IMR-90 (cell line): ENCODE measurements at regions not wholly inside any gene's neighbourhood (a gene's known extent, or its start where the extent isn't known, plus 50 kb on each side); places are given as distances from the start of the nearest gene placed in this dataset.

ENCODE experiments used
- ATAC-seq: fragments of 200-7000 bp; cut with Tn5 transposase; 2 replicates; pipeline ENCODE4 v1.9.1; 2020; ENCODE audit warnings: low read depth, mild to moderate bottlenecking, moderate library complexity
- BruUV-seq: library from RNA; stranded (reverse); fragments of 400-500 nt; replicated peaks from 2 replicates; lab custom pipeline; 2021; lab: Mats Ljungman, UMichigan
- CTCF ChIA-PET: fragments of 300-600 bp; formaldehyde crosslinking; extraction: SDS; loops from one replicate; lab custom pipeline; 2021; ENCODE audit warnings: antibody characterized with exemption; lab: Yijun Ruan, JAX
- POLR2A ChIA-PET: fragments of 300-600 bp; sonication (Branson Sonifier 250); formaldehyde crosslinking; loops from one replicate; lab custom pipeline; 2022; ENCODE audit warnings: antibody characterized with exemption; ENCODE audit not compliant: unreplicated experiment; lab: Charles Lee
- DNase-seq: peaks from one replicate; pipeline ENCODE4 v3.0.0; 2013
- H2AFZ ChIP-seq: replicated peaks from 2 replicates; pipeline ENCODE3; 2013; ENCODE audit warnings: low read length, mild to moderate bottlenecking; ENCODE audit not compliant: poor library complexity
- H2AK5ac ChIP-seq: 2 replicates; pipeline ENCODE4 v1.6.1; 2013; ENCODE audit warnings: low read depth, low read length, inconsistent platforms
- H2AK9ac ChIP-seq: replicated peaks from 2 replicates; pipeline ENCODE3; 2013; ENCODE audit warnings: mild to moderate bottlenecking, low read depth, low read length, moderate library complexity; ENCODE audit not compliant: poor library complexity
- H2BK120ac ChIP-seq: 2 replicates; pipeline ENCODE4 v1.6.1; 2013; ENCODE audit warnings: low read depth, low read length, inconsistent platforms
- H2BK15ac ChIP-seq: 3 replicates; pipeline ENCODE4 v1.6.1; 2013; ENCODE audit warnings: low read depth, low read length, inconsistent platforms
- H2BK20ac ChIP-seq: 2 replicates; pipeline ENCODE4 v1.6.1; 2013; ENCODE audit warnings: low read depth, mild to moderate bottlenecking, inconsistent platforms, low read length, moderate library complexity
- H2BK5ac ChIP-seq: 2 replicates; pipeline ENCODE4 v1.6.1; 2013; ENCODE audit warnings: mild to moderate bottlenecking, low read depth, low read length, inconsistent platforms; ENCODE audit not compliant: poor library complexity, severe bottlenecking
- H3K14ac ChIP-seq: replicated peaks from 2 replicates; pipeline ENCODE4 v1.6.1; 2013; ENCODE audit warnings: low read depth, low read length, inconsistent platforms
- H3K18ac ChIP-seq: 2 replicates; pipeline ENCODE4 v1.6.1; 2013; ENCODE audit warnings: low read depth, low read length, control low read depth
- H3K23ac ChIP-seq: 2 replicates; pipeline ENCODE4 v1.6.1; 2013; ENCODE audit warnings: low read depth, low read length, inconsistent platforms
- H3K27ac ChIP-seq: 2 replicates; pipeline ENCODE4 v1.5.1; 2013; ENCODE audit warnings: mild to moderate bottlenecking, control low read depth, low read length; ENCODE audit not compliant: insufficient read depth
- H3K27me3 ChIP-seq: 2 replicates; pipeline ENCODE4 v1.6.1; 2013; ENCODE audit warnings: low read length; ENCODE audit not compliant: control insufficient read depth, insufficient read depth
- H3K36me3 ChIP-seq: 2 replicates; pipeline ENCODE4 v1.6.1; 2013; ENCODE audit warnings: low read length, mixed read lengths; ENCODE audit not compliant: control insufficient read depth, insufficient read depth
- H3K4ac ChIP-seq: 2 replicates; pipeline ENCODE4 v1.6.1; 2013; ENCODE audit warnings: low read depth, low read length, inconsistent platforms
- H3K4me1 ChIP-seq: 2 replicates; pipeline ENCODE4 v1.6.1; 2013; ENCODE audit warnings: low read length, mixed read lengths; ENCODE audit not compliant: control insufficient read depth, insufficient read depth
- H3K4me2 ChIP-seq: 2 replicates; pipeline ENCODE4 v1.6.1; 2013; ENCODE audit warnings: low read depth, mild to moderate bottlenecking, control low read depth, low read length, moderate library complexity
- H3K4me3 ChIP-seq: 2 replicates; pipeline ENCODE4 v1.5.1; 2013; ENCODE audit warnings: low read depth, mild to moderate bottlenecking, control low read depth, low read length, moderate library complexity; ENCODE audit not compliant: insufficient read depth
- H3K56ac ChIP-seq: 2 replicates; pipeline ENCODE4 v1.6.1; 2013; ENCODE audit warnings: low read length, inconsistent platforms; ENCODE audit not compliant: insufficient read depth; ENCODE audit errors: extremely low read depth
- H3K79me1 ChIP-seq, 2 experiments: 2 replicates each; pipeline ENCODE4 v1.6.1; 2013; ENCODE audit warnings: low read length in 2 of 2, inconsistent platforms in 1 of 2, low read depth in 1 of 2
- H3K9ac ChIP-seq: 2 replicates; pipeline ENCODE4 v1.6.1; 2013; ENCODE audit warnings: low read depth, low read length, control low read depth
- H3K9me1 ChIP-seq: 2 replicates; pipeline ENCODE4 v1.6.1; 2013; ENCODE audit warnings: low read length, inconsistent platforms; ENCODE audit not compliant: insufficient read depth
- H3K9me3 ChIP-seq: 2 replicates; pipeline ENCODE4 v1.6.1; 2013; ENCODE audit warnings: low read length; ENCODE audit not compliant: control insufficient read depth, insufficient read depth
- H4K20me1 ChIP-seq: 2 replicates; pipeline ENCODE4 v1.6.1; 2013; ENCODE audit warnings: low read length, inconsistent platforms; ENCODE audit not compliant: insufficient read depth
- H4K5ac ChIP-seq: 2 replicates; pipeline ENCODE4 v1.6.1; 2013; ENCODE audit warnings: mild to moderate bottlenecking, low read depth, low read length, control low read depth
- H4K8ac ChIP-seq, 2 experiments: 2 replicates each; pipeline ENCODE4 v1.6.1; 2013; ENCODE audit warnings: low read depth in 2 of 2, low read length in 2 of 2, control low read depth in 1 of 2, inconsistent platforms in 1 of 2
- H4K91ac ChIP-seq: 2 replicates; pipeline ENCODE4 v1.6.1; 2013; ENCODE audit warnings: low read depth, low read length, inconsistent platforms; ENCODE audit not compliant: insufficient read depth
- CHD1 ChIP-seq: IDR thresholded peaks from 2 replicates; pipeline ENCODE4 v1.6.1; 2012; ENCODE audit warnings: low read depth, low read length, improper control_type of control experiment
- MAZ ChIP-seq: IDR thresholded peaks from 2 replicates; pipeline ENCODE4 v1.6.1; 2012; ENCODE audit warnings: low read depth, mild to moderate bottlenecking, low read length, improper control_type of control experiment, moderate library complexity, borderline replicate concordance
- NFE2L2 ChIP-seq: fragments of 150-350 bp; IDR thresholded peaks from 2 replicates; pipeline ENCODE4 v1.6.1; 2016; ENCODE audit warnings: low read depth, mild to moderate bottlenecking, low read length
- RCOR1 ChIP-seq: IDR thresholded peaks from 2 replicates; pipeline ENCODE4 v1.6.1; 2012; ENCODE audit warnings: mild to moderate bottlenecking, low read length, improper control_type of control experiment; ENCODE audit not compliant: insufficient replicate concordance
- SMC3 ChIP-seq: fragments of 150-350 bp; IDR thresholded peaks from 2 replicates; pipeline ENCODE4 v1.6.1; 2016; ENCODE audit warnings: low read depth, mild to moderate bottlenecking, antibody characterized with exemption, low read length, moderate library complexity
- WGBS, 2 experiments: methylation state at CpG; one replicate each; pipeline versions ENCODE4 v1.1.5 to v1.1.7; 2013; ENCODE audit warnings: missing lambda C conversion rate in 2 of 2; ENCODE audit not compliant: insufficient read length in 1 of 2; ENCODE audit errors: extremely low coverage in 2 of 2; 5-methylcytosine and 5-hydroxymethylcytosine counted together
- dilution Hi-C: fragments of 300-500 bp; cut with HindIII; formaldehyde crosslinking; loops from one replicate; pipeline ENCODE4 v1.14.3; 2018; ENCODE audit warnings: low sequenced_read_pairs; ENCODE audit not compliant: unreplicated experiment
- in situ Hi-C: fragments of 300-500 bp; cut with MboI; formaldehyde crosslinking; loops from 3 replicates; pipeline ENCODE4 v1.14.3; 2019; ENCODE audit warnings: low sequenced_read_pairs, inconsistent platforms, mixed read lengths
- intact Hi-C: fragments of 100-400 bp; cut with micrococcal nuclease; formaldehyde crosslinking; loops from 2 replicates; pipeline ENCODE4 v1.10.0; 2022
- TF ChIP-seq, protein P1 (sequence below): fragments of 150-350 bp; IDR thresholded peaks from 2 replicates; pipeline ENCODE4 v1.6.1; 2016; ENCODE audit warnings: low read depth, mild to moderate bottlenecking, low read length, moderate library complexity, borderline replicate concordance
- TF ChIP-seq, protein P2 (sequence below): conservative IDR thresholded peaks from 2 replicates; pipeline ENCODE4 v1.5.1; 2012; ENCODE audit warnings: mild to moderate bottlenecking, low read depth, low read length, improper control_type of control experiment

DNA sequence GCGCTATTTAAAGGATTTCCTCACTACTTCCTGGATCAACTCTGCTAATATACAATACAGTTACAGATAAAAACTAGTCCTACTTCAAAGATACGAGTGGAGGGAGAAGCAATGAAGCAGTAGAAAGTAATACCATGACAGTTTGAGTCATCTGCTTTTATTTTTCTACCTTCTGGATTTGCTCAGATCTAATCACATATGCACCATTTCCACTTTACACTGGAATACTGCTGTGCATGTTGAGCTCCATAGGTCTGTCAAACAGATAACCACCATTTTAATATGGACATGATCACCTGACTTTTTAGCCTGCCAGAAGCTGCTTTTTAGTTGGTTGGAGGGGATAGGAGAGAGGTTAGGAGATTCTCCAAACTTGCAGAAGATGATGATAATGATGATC, 92.5 kb downstream of the MMUT start:
- H3K9me1 ChIP-seq, result no peaks in the 10 kb centered on the region
- no peak overlapping the region for H4K5ac ChIP-seq
- H3K4me1 ChIP-seq, result no peaks in the 10 kb centered on the region
- no peak overlapping the region for H3K18ac ChIP-seq
- DNase-seq (no peak), ATAC-seq (no peak)
- H3K23ac ChIP-seq, result no peak overlapping the region
- H3K27ac ChIP-seq, result no peak overlapping the region
- in situ Hi-C loops (no loop called here), intact Hi-C loops (no loop called here), dilution Hi-C loops (no loop called here)
- H3K9me3 ChIP-seq, result peaks cover 2% of the 10 kb centered on the region; the same call in 1 of the 2 replicates
- WGBS, 2 experiments, result no CpG with 5 or more reads among the region's 2 CpGs
- CTCF ChIA-PET, result no interaction called here
- no peak overlapping the region for H3K4me2 ChIP-seq
- no peak overlapping the region for H3K4ac ChIP-seq
- no peak overlapping the region for H3K56ac ChIP-seq
- H2BK120ac ChIP-seq, result no peak overlapping the region
- H2BK15ac ChIP-seq, result no peak overlapping the region
- H4K91ac ChIP-seq, result no peak overlapping the region
- no peak overlapping the region for H2AFZ ChIP-seq
- H2AK9ac ChIP-seq, result no peak overlapping the region
- no peak overlapping the region for H2BK20ac ChIP-seq
- H3K27me3 ChIP-seq, result no peaks in the 10 kb centered on the region
- H3K14ac ChIP-seq, result no peak overlapping the region
- H2AK5ac ChIP-seq, result no peak overlapping the region
- TF ChIP-seq NFE2L2, result no peak
- TF ChIP-seq CHD1, result no peak
- TF ChIP-seq SMC3, result no peak
- no peak for TF ChIP-seq RCOR1
- TF ChIP-seq MAZ, result no peak
- TF ChIP-seq, protein P1, sequence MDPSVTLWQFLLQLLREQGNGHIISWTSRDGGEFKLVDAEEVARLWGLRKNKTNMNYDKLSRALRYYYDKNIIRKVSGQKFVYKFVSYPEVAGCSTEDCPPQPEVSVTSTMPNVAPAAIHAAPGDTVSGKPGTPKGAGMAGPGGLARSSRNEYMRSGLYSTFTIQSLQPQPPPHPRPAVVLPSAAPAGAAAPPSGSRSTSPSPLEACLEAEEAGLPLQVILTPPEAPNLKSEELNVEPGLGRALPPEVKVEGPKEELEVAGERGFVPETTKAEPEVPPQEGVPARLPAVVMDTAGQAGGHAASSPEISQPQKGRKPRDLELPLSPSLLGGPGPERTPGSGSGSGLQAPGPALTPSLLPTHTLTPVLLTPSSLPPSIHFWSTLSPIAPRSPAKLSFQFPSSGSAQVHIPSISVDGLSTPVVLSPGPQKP, result no peak
- TF ChIP-seq, protein P2, sequence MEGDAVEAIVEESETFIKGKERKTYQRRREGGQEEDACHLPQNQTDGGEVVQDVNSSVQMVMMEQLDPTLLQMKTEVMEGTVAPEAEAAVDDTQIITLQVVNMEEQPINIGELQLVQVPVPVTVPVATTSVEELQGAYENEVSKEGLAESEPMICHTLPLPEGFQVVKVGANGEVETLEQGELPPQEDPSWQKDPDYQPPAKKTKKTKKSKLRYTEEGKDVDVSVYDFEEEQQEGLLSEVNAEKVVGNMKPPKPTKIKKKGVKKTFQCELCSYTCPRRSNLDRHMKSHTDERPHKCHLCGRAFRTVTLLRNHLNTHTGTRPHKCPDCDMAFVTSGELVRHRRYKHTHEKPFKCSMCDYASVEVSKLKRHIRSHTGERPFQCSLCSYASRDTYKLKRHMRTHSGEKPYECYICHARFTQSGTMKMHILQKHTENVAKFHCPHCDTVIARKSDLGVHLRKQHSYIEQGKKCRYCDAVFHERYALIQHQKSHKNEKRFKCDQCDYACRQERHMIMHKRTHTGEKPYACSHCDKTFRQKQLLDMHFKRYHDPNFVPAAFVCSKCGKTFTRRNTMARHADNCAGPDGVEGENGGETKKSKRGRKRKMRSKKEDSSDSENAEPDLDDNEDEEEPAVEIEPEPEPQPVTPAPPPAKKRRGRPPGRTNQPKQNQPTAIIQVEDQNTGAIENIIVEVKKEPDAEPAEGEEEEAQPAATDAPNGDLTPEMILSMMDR, result no peak
- POLR2A ChIA-PET, result no interaction called here
- H3K36me3 ChIP-seq, result no peaks in the 10 kb centered on the region
- H3K9ac ChIP-seq, result no peak overlapping the region
- no peaks in the 10 kb centered on the region for H4K20me1 ChIP-seq
- BruUV-seq, result no TSS peak
- no peak overlapping the region for H2BK5ac ChIP-seq
- no peak overlapping the region for H4K8ac ChIP-seq
- H3K79me1 ChIP-seq, result no peaks in the 10 kb centered on the region
- H3K4me3 ChIP-seq, result no peak overlapping the region
